Liver (tissue), 8 donors: ENCODE measurements at regions not wholly inside any gene's neighbourhood (a gene's known extent, or its start where the extent isn't known, plus 50 kb on each side); places are given as distances from the start of the nearest gene placed in this dataset.

ENCODE experiments used
- DNase-seq: peaks from one replicate; pipeline ENCODE4 v3.0.0-alpha.2; 2017; ENCODE audit warnings: low spot score
- H3K27ac ChIP-seq, 2 donors: one replicate each; pipeline ENCODE4 v1.7.0; 2013; ENCODE audit warnings: inconsistent platforms in 2 of 2, low read length in 2 of 2, control low read depth in 1 of 2, low read depth in 1 of 2, mild to moderate bottlenecking in 1 of 2
- H3K27me3 ChIP-seq, 4 donors: one replicate each; pipeline versions ENCODE4 v1.6.1 to v1.7.0; 2013; ENCODE audit warnings: low read length in 3 of 4, inconsistent platforms in 1 of 4, mild to moderate bottlenecking in 1 of 4, moderate library complexity in 1 of 4; ENCODE audit not compliant: control insufficient read depth in 4 of 4, insufficient read depth in 4 of 4
- H3K36me3 ChIP-seq, 4 donors: one replicate each; pipeline versions ENCODE4 v1.6.1 to v1.7.0; 2013; ENCODE audit warnings: low read length in 3 of 4, mild to moderate bottlenecking in 3 of 4, low read depth in 1 of 4, moderate library complexity in 1 of 4; ENCODE audit not compliant: control insufficient read depth in 4 of 4, insufficient read depth in 3 of 4
- H3K4me1 ChIP-seq, 4 donors: one replicate each; pipeline versions ENCODE4 v1.6.1 to v1.7.0; 2013; ENCODE audit warnings: low read length in 3 of 4, mild to moderate bottlenecking in 3 of 4, moderate library complexity in 1 of 4; ENCODE audit not compliant: control insufficient read depth in 4 of 4, insufficient read depth in 4 of 4
- H3K4me3 ChIP-seq, 3 donors: one replicate each; pipeline versions ENCODE4 v1.6.1 to v1.7.0; 2013; ENCODE audit warnings: low read length in 3 of 3, control low read depth in 1 of 3, low read depth in 1 of 3, mild to moderate bottlenecking in 1 of 3
- H3K9ac ChIP-seq, 2 donors: one replicate each; pipeline ENCODE4 v1.7.0; 2013; ENCODE audit warnings: low read length in 2 of 2, mild to moderate bottlenecking in 2 of 2, moderate library complexity in 2 of 2, control low read depth in 1 of 2, low read depth in 1 of 2
- H3K9me3 ChIP-seq, 4 donors: one replicate each; pipeline versions ENCODE4 v1.6.1 to v1.7.0; 2013; ENCODE audit warnings: low read length in 3 of 4; ENCODE audit not compliant: control insufficient read depth in 4 of 4
- EGR1 ChIP-seq, 2 donors: IDR thresholded peaks; 2 replicates each; pipeline ENCODE4 v1.6.1; 2016 to 2018; ENCODE audit warnings: antibody characterized with exemption in 2 of 2, low read depth in 2 of 2
- FOXA1 ChIP-seq: IDR thresholded peaks from 2 replicates; pipeline ENCODE4 v1.6.1; 2016; ENCODE audit warnings: antibody characterized with exemption
- FOXA2 ChIP-seq: IDR thresholded peaks from 2 replicates; pipeline ENCODE4 v1.6.1; 2016; ENCODE audit warnings: antibody characterized with exemption
- GABPA ChIP-seq, 2 donors: IDR thresholded peaks in 1 of 2; conservative IDR thresholded peaks in 1 of 2; 2 replicates each; pipeline ENCODE4 v1.6.1; 2016; ENCODE audit warnings: antibody characterized with exemption in 2 of 2, mild to moderate bottlenecking in 1 of 2, moderate library complexity in 1 of 2
- HNF4A ChIP-seq, 2 donors: conservative IDR thresholded peaks; 2 replicates each; pipeline ENCODE4 v1.6.1; 2016; ENCODE audit warnings: antibody characterized with exemption in 2 of 2, mild to moderate bottlenecking in 2 of 2
- HNF4G ChIP-seq: IDR thresholded peaks from 2 replicates; pipeline ENCODE4 v1.6.1; 2016; ENCODE audit warnings: antibody characterized with exemption
- JUND ChIP-seq, 2 donors: IDR thresholded peaks; 2 replicates each; pipeline ENCODE4 v1.6.1; 2016; ENCODE audit warnings: antibody characterized with exemption in 2 of 2
- NR2F2 ChIP-seq: IDR thresholded peaks from 2 replicates; pipeline ENCODE4 v1.6.1; 2016; ENCODE audit warnings: antibody characterized with exemption
- RAD21 ChIP-seq, 2 donors: IDR thresholded peaks; 2 replicates each; pipeline ENCODE4 v1.6.1; 2016; ENCODE audit warnings: antibody characterized with exemption in 2 of 2, mild to moderate bottlenecking in 2 of 2
- RXRA ChIP-seq, 2 donors: IDR thresholded peaks; 2 replicates each; pipeline ENCODE4 v1.6.1; 2017 to 2018; ENCODE audit warnings: antibody characterized with exemption in 2 of 2, mild to moderate bottlenecking in 1 of 2
- SP1 ChIP-seq: IDR thresholded peaks from 2 replicates; pipeline ENCODE4 v1.6.1; 2018; ENCODE audit warnings: antibody characterized with exemption, mild to moderate bottlenecking
- TAF1 ChIP-seq: conservative IDR thresholded peaks from 2 replicates; pipeline ENCODE4 v1.6.1; 2016; ENCODE audit warnings: antibody characterized with exemption, mild to moderate bottlenecking
- YY1 ChIP-seq: IDR thresholded peaks from 2 replicates; pipeline ENCODE4 v1.6.1; 2016; ENCODE audit warnings: antibody characterized with exemption, mild to moderate bottlenecking
- WGBS: extraction: QIAGEN DNeasy Blood & Tissue Kit; methylation state at CpG from one replicate; pipeline ENCODE4 v1.1.7; 2013; 5-methylcytosine and 5-hydroxymethylcytosine counted together
- TF ChIP-seq, protein P1 (sequence below): fragments of 150-350 bp; IDR thresholded peaks from 2 replicates; pipeline ENCODE4 v1.5.1; 2017; ENCODE audit warnings: improper control_type of control experiment, low read depth, low read length; ENCODE audit not compliant: missing input control
- TF ChIP-seq, protein P2 (sequence below): IDR thresholded peaks from 2 replicates; pipeline ENCODE4 v1.6.1; 2016; ENCODE audit warnings: antibody characterized with exemption
- TF ChIP-seq, protein P3 (sequence below): IDR thresholded peaks from 2 replicates; pipeline ENCODE4 v1.6.1; 2016; ENCODE audit warnings: antibody characterized with exemption
- TF ChIP-seq, protein P4 (sequence below): IDR thresholded peaks from 2 replicates; pipeline ENCODE4 v1.6.1; 2016; ENCODE audit warnings: antibody characterized with exemption
- TF ChIP-seq, protein P5 (sequence below): IDR thresholded peaks from 2 replicates; pipeline ENCODE4 v1.6.1; 2016; ENCODE audit warnings: antibody characterized with exemption, mild to moderate bottlenecking
- donor health status: healthy.
- donor health status: healthy.
- donor health status: healthy.
- donor health status: healthy.
- donor health status: healthy.

DNA sequence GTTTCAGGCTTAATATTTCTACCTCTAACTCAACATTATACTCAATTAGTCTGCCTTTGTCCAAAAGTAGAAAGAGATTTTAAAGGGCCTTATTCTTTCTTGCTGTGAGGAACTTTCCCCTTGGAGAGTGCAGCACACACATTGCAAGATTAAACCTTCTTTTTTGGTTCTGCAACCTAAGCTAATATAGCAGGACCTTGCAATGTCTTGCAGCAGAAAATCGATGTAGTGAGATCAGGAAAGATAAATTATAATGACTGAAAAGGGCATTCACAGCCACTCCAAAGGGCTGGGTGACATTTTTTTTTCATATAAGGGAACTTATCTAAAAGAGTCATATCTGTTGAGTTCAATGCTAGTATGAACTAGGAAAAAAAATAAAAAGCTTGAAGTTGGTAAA, 422.7 kb upstream of the ADAMTS16 start (continued):
- TF ChIP-seq, protein P1, sequence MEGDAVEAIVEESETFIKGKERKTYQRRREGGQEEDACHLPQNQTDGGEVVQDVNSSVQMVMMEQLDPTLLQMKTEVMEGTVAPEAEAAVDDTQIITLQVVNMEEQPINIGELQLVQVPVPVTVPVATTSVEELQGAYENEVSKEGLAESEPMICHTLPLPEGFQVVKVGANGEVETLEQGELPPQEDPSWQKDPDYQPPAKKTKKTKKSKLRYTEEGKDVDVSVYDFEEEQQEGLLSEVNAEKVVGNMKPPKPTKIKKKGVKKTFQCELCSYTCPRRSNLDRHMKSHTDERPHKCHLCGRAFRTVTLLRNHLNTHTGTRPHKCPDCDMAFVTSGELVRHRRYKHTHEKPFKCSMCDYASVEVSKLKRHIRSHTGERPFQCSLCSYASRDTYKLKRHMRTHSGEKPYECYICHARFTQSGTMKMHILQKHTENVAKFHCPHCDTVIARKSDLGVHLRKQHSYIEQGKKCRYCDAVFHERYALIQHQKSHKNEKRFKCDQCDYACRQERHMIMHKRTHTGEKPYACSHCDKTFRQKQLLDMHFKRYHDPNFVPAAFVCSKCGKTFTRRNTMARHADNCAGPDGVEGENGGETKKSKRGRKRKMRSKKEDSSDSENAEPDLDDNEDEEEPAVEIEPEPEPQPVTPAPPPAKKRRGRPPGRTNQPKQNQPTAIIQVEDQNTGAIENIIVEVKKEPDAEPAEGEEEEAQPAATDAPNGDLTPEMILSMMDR, result no peak

DNA sequence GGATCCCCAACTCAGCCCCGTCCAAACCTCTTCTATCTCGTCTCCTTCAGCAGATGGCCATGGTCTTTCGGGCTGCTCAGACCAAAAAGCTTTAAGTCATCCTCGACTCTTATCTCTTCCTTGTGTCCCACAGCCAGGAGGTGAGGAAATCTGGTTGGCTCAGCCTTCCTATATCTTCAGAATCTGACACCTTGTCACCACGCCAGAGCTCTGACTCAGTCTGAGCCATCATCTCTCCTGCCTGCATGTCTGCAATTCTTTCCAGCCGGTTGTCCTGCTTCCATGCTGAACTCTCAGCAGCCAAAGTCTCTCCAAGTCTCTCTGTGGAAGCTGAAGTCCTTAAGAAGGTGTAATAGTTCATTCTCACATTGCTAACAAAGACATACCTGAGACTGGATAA, 419.3 kb upstream of the ADAMTS16 start:
- DNase-seq, result no peak
- Histone ChIP-seq H3K4me3 (no peak overlapping the region), H3K27me3 (no peaks in the 10 kb centered on the region), H3K4me1 (no peaks in the 10 kb centered on the region), H3K9ac (no peak overlapping the region), H3K36me3 (no peaks in the 10 kb centered on the region), H3K27ac (no peak overlapping the region), H3K9me3 (no peaks in the 10 kb centered on the region)
- 63% methylated on average over 6 of the region's 6 CpGs for WGBS
- TF ChIP-seq RXRA (IDR thresholded peaks at IDR 0.05) (no peak), EGR1 (IDR thresholded peaks at IDR 0.05; ENCODE audit: low read depth in 2 of 2) (no peak), GABPA (IDR thresholded peaks at IDR 0.05 in 1 of 2, conservative IDR thresholded peaks at IDR 0.05 in 1 of 2) (no peak), HNF4G (no peak), HNF4A (conservative IDR thresholded peaks at IDR 0.05) (no peak), FOXA1 (no peak), SP1 (no peak)
- TF ChIP-seq, protein P1, result no peak
- TF ChIP-seq, protein P2, sequence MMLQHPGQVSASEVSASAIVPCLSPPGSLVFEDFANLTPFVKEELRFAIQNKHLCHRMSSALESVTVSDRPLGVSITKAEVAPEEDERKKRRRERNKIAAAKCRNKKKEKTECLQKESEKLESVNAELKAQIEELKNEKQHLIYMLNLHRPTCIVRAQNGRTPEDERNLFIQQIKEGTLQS, result no peak
- TF ChIP-seq, protein P3, sequence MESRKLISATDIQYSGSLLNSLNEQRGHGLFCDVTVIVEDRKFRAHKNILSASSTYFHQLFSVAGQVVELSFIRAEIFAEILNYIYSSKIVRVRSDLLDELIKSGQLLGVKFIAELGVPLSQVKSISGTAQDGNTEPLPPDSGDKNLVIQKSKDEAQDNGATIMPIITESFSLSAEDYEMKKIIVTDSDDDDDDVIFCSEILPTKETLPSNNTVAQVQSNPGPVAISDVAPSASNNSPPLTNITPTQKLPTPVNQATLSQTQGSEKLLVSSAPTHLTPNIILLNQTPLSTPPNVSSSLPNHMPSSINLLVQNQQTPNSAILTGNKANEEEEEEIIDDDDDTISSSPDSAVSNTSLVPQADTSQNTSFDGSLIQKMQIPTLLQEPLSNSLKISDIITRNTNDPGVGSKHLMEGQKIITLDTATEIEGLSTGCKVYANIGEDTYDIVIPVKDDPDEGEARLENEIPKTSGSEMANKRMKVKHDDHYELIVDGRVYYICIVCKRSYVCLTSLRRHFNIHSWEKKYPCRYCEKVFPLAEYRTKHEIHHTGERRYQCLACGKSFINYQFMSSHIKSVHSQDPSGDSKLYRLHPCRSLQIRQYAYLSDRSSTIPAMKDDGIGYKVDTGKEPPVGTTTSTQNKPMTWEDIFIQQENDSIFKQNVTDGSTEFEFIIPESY, result no peak

DNA sequence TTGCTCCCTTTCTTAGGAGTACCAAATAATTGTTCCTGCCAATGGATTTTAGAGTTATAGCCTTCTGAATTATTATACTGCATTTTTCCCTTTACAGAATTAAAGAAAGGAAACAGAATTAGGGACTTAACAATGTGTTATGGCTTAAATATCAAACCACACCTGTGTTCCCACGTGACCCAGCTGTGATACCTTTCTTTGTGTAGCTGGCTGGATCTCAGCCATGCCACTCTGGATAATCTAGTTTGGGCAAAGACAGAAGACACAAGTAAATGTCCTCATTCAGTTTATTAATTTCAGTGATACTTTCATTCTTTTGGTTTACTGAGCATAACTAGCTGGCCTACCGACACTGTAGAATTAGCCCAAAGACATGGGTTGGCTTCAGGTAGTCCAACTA, 417.2 kb upstream of the ADAMTS16 start:
- H3K9ac ChIP-seq, result no peak overlapping the region
- H3K9me3 ChIP-seq, result no peaks in the 10 kb centered on the region
- H3K27ac ChIP-seq, result no peak overlapping the region
- no peak overlapping the region for H3K4me3 ChIP-seq
- no peaks in the 10 kb centered on the region for H3K36me3 ChIP-seq
- 69% methylated on average over 2 of the region's 2 CpGs for WGBS
- no peak for DNase-seq
- H3K4me1 ChIP-seq, result no peaks in the 10 kb centered on the region
- TF ChIP-seq HNF4A (conservative IDR thresholded peaks at IDR 0.05) (no peak), SP1 (no peak), NR2F2 (no peak), YY1 (no peak), RAD21 (IDR thresholded peaks at IDR 0.05) (no peak), TAF1 (no peak), FOXA2 (no peak), FOXA1 (no peak), HNF4G (no peak), RXRA (IDR thresholded peaks at IDR 0.05) (no peak), JUND (IDR thresholded peaks at IDR 0.05) (no peak), EGR1 (IDR thresholded peaks at IDR 0.05; ENCODE audit: low read depth in 2 of 2) (no peak), GABPA (IDR thresholded peaks at IDR 0.05 in 1 of 2, conservative IDR thresholded peaks at IDR 0.05 in 1 of 2) (no peak)
- TF ChIP-seq, protein P3, result no peak
- TF ChIP-seq, protein P2, result no peak
- TF ChIP-seq, protein P4, sequence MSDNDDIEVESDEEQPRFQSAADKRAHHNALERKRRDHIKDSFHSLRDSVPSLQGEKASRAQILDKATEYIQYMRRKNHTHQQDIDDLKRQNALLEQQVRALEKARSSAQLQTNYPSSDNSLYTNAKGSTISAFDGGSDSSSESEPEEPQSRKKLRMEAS, result no peak
- TF ChIP-seq, protein P5, sequence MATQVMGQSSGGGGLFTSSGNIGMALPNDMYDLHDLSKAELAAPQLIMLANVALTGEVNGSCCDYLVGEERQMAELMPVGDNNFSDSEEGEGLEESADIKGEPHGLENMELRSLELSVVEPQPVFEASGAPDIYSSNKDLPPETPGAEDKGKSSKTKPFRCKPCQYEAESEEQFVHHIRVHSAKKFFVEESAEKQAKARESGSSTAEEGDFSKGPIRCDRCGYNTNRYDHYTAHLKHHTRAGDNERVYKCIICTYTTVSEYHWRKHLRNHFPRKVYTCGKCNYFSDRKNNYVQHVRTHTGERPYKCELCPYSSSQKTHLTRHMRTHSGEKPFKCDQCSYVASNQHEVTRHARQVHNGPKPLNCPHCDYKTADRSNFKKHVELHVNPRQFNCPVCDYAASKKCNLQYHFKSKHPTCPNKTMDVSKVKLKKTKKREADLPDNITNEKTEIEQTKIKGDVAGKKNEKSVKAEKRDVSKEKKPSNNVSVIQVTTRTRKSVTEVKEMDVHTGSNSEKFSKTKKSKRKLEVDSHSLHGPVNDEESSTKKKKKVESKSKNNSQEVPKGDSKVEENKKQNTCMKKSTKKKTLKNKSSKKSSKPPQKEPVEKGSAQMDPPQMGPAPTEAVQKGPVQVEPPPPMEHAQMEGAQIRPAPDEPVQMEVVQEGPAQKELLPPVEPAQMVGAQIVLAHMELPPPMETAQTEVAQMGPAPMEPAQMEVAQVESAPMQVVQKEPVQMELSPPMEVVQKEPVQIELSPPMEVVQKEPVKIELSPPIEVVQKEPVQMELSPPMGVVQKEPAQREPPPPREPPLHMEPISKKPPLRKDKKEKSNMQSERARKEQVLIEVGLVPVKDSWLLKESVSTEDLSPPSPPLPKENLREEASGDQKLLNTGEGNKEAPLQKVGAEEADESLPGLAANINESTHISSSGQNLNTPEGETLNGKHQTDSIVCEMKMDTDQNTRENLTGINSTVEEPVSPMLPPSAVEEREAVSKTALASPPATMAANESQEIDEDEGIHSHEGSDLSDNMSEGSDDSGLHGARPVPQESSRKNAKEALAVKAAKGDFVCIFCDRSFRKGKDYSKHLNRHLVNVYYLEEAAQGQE, result no peak
- no peaks in the 10 kb centered on the region for H3K27me3 ChIP-seq
